GM21447 (cell line): ENCODE measurements at regions not wholly inside any gene's neighbourhood (a gene's known extent, or its start where the extent isn't known, plus 50 kb on each side); places are given as distances from the start of the nearest gene placed in this dataset.

ENCODE experiments used
- ATAC-seq: cut with Tn5 transposase; IDR thresholded peaks from one replicate; pipeline ENCODE4 v1.9.1; 2021; ENCODE audit not compliant: unreplicated experiment

DNA sequence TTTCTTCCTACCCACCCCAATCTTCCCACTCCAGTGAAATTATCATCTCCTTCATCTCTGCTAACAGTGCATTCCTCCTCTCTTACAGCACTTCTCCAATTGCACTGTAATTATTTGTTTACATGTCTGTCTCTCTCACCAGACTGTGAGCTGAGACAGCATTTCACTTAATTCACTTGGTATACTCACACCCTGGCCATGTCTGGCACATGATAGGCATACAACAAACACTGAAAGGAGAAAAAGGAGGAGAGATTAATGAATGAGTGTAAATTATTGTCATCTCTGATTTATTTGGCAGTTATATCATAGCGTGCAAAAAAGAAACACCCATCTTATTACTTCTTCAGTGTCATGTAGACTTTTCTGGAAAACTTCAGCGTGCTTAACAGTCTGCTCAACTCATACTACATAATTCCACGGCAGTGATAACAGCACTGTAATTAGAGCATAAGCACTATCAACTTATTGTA is 452.3 kb downstream of the ADAMTS20 start:
- ATAC-seq: no peak

DNA sequence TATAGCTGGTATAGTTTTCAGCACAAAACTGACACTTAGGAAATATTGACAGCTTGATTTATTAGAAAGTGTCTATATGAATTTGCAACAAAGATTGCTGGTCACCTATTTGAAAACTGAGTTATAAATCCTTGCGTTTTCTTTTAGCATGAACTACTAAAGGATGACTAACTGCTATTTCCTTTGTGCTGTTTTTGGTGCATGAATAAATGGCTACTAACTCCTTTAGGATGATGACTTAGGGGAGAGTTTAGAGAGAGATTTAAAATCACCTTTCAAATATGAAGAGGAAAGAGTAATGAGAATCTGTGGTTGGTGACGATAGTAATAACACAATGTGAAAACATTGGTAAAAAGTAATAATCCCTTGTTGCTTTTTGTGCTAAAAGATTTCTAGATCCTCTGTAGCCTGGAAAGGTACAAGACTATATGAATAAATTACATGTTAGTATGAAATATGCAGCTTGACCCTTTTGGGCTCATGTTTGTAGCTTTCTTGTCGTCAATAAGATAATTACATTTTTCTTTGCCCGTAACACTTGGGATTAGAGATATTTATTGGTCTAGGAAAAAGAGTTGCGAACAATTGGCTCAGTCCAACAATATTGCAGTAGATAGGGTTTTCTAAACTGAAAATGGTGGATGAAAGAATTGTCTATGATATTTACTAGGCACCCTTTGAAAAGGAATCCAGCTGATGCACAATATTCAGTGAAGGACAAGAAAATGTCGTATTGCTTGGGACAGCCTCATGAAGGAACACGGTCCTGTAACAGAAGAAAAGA is 453.0 kb downstream of the ADAMTS20 start:
- ATAC-seq: no peak

- ATAC-seq: no peak
Observed at GRCh38 chr12:43098071-43098470, 453.9 kb downstream of the ADAMTS20 start.

- no peak for ATAC-seq
Observed at GRCh38 chr12:43097471-43097870, 454.5 kb downstream of the ADAMTS20 start.

DNA sequence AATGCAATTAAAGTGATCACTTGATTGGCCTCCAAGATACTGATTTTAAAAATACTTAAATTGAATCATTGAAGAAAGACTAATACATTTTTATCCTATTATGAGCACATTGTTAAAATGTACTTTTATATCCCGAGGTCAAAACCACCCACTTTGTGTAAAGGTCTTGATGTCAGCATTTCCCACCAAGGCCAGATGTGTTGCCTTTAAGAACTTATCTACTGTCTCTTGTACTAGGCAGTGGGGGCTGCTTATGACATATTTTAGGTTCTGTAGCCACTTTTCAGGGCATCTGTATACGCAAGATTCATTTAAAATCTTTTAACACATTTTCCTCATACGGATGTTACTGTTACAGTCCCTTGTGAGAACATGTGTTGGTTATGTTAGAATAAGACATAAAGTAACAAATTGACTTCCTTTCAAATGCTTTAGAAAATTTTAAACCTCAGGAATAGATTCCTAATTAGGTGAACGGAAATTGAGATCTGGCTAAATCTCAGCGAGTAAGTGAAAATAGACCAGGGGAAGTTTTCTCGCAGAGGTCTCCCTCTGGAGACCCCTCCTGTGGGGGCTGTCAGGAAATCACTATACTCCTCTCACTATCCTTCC is 456.2 kb downstream of the ADAMTS20 start:
- ATAC-seq: no peak

- ATAC-seq: no peak
Observed at GRCh38 chr12:43094886-43095575, 457.0 kb downstream of the ADAMTS20 start.

GRCh38 chr12:43090981-43091380 is 461.0 kb downstream of the ADAMTS20 start:
- ATAC-seq: no peak

- no peak for ATAC-seq
Observed at GRCh38 chr12:43087195-43088091, 464.6 kb downstream of the ADAMTS20 start.

DNA sequence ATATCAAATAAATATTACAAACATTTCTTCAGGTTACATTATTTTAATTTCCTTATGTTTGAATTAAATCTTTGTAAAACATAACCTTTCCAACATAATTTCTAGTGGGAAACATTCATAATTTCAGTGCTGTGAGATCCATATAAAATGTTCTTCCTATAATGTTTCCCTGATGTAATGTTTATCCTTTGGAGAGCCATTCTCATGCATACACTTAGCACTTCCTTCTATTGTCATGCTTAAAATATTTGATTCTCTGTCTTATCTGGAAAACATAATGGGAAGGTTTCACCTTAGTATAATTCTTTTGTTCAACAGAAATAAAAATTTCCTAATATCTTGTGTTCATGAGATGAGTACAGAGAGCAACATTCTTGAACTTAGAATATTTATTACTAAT is 472.5 kb downstream of the ADAMTS20 start:
- no peak for ATAC-seq

- no peak for ATAC-seq
Observed at GRCh38 chr12:43078976-43079375, 473.0 kb downstream of the ADAMTS20 start.

GRCh38 chr12:43072431-43072830 is 479.6 kb downstream of the ADAMTS20 start:
- no peak for ATAC-seq

- ATAC-seq: no peak
Observed at GRCh38 chr12:43069768-43070221, 480.2 kb upstream of the PRICKLE1 start.

- no peak for ATAC-seq
Observed at GRCh38 chr12:43066471-43066870, 476.9 kb upstream of the PRICKLE1 start.

DNA sequence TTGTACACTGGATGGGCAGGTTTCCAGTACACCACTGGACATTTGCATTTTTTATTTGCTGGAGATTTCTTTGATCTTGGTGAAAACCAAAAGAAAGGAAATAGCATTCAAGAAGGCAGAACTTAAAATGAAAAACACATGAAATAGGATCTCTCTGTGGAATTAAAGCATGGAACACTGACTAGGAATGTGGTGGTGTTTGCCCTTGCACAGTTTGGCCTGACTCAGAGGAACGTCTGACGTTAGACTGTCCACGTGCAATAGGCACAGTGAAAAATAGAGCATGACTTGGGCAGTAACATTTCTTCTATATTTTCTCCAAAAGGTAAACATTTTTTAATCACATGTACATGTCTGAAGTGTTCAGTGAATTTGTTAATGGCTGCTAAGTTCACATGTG is 474.1 kb upstream of the PRICKLE1 start:
- ATAC-seq: no peak

GRCh38 chr12:43062201-43062895 is 472.8 kb upstream of the PRICKLE1 start:
- ATAC-seq: no peak

DNA sequence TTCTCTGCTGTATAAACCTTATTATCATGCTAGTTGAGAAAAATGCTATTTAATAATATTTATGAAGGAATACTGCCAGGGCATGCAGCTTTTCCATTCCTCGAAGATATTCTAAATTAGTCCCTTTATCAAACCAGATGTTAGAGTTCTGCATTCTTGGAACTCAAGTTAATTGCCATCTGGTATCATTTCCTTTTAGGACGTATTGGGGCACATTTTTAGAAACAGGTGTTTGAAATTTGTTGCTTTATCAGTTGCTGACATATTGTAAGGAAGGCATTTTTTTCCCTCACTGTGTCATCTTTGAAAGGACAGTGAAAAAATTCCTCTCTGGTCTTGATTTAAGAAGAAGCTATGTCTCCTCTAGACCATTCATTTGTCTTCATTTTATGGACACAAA is 471.2 kb upstream of the PRICKLE1 start:
- no peak for ATAC-seq

- ATAC-seq: no peak
Observed at GRCh38 chr12:43058616-43059015, 469.1 kb upstream of the PRICKLE1 start.

DNA sequence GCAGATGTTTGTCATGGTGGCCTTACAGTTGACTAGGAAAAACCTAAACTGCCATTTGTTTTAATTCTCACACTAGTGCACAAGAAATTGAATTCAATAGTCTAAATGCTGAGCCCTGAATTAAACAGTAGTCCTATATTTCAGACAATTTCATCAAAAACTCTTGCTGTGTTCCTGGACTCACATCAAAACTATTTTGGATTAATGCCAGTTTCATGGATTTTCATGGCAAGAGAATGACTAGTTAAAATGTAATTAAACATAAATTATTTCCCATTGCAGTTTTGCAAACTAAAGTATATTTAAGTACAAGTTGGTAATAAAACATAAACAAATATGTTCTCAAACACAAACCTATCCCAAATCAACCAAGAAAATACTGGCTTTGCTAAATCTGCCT is 468.0 kb upstream of the PRICKLE1 start:
- no peak for ATAC-seq

GRCh38 chr12:43054085-43054484 is 464.5 kb upstream of the PRICKLE1 start:
- ATAC-seq: no peak

GRCh38 chr12:43052441-43052840 is 462.9 kb upstream of the PRICKLE1 start:
- no peak for ATAC-seq
